Fibroblast of lung (primary cell): ENCODE measurements at regions not wholly inside any gene's neighbourhood (a gene's known extent, or its start where the extent isn't known, plus 50 kb on each side); places are given as distances from the start of the nearest gene placed in this dataset.

Source experiments
- EZH2 ChIP-seq: IDR thresholded peaks from 2 replicates; pipeline ENCODE4 v1.5.1; 2012; ENCODE audit warnings: low read length, control low read depth, mild to moderate bottlenecking; ENCODE audit errors: missing control alignments
- TF ChIP-seq, protein P1 (sequence below), 2 donors: IDR thresholded peaks in 1 of 2; conservative IDR thresholded peaks in 1 of 2; 1 replicate in 1 of 2; 2 replicates in 1 of 2; pipeline ENCODE4 v1.5.1; 2011 to 2012; ENCODE audit warnings: low read length in 2 of 2, control low read depth in 1 of 2, inconsistent platforms in 1 of 2, low read depth in 1 of 2, mild to moderate bottlenecking in 1 of 2

GRCh38 chr1:71312545-71312944, 231.7 kb upstream of the ZRANB2 start:
- TF ChIP-seq, protein P1, sequence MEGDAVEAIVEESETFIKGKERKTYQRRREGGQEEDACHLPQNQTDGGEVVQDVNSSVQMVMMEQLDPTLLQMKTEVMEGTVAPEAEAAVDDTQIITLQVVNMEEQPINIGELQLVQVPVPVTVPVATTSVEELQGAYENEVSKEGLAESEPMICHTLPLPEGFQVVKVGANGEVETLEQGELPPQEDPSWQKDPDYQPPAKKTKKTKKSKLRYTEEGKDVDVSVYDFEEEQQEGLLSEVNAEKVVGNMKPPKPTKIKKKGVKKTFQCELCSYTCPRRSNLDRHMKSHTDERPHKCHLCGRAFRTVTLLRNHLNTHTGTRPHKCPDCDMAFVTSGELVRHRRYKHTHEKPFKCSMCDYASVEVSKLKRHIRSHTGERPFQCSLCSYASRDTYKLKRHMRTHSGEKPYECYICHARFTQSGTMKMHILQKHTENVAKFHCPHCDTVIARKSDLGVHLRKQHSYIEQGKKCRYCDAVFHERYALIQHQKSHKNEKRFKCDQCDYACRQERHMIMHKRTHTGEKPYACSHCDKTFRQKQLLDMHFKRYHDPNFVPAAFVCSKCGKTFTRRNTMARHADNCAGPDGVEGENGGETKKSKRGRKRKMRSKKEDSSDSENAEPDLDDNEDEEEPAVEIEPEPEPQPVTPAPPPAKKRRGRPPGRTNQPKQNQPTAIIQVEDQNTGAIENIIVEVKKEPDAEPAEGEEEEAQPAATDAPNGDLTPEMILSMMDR (conservative IDR thresholded peaks at IDR 0.05 in 1 of 2, IDR thresholded peaks at IDR 0.05 in 1 of 2; ENCODE audit: low read depth in 1 of 2, low read length in 2 of 2) = no peak
- no peak for TF ChIP-seq EZH2
